ENCODE measurements at regions not wholly inside any gene's neighbourhood (a gene's known extent, or its start where the extent isn't known, plus 50 kb on each side); places are given as distances from the start of the nearest gene placed in this dataset.

- DNase-seq = no peak
Measured at GRCh38 chr1:29454616-29455380, 218.5 kb downstream of the PTPRU start.

- no peak for DNase-seq
Measured at GRCh38 chr1:29453502-29454240, 217.3 kb downstream of the PTPRU start.

- peak; percentile 7 for DNase-seq
Measured at GRCh38 chr1:29452463-29453230, 216.3 kb downstream of the PTPRU start.

- DNase-seq = no peak
Measured at GRCh38 chr1:29451368-29451892, 215.1 kb downstream of the PTPRU start.

- DNase-seq = no peak
Measured at GRCh38 chr1:29450591-29450990, 214.3 kb downstream of the PTPRU start.

- no peak for DNase-seq
Measured at GRCh38 chr1:29448456-29449235, 212.3 kb downstream of the PTPRU start.

GRCh38 chr1:29447368-29447767, 211.0 kb downstream of the PTPRU start:
- DNase-seq = no peak

GRCh38 chr1:29444782-29445729, 208.7 kb downstream of the PTPRU start:
- no peak for DNase-seq

GRCh38 chr1:29444081-29444715, 207.9 kb downstream of the PTPRU start:
- no peak for DNase-seq

- DNase-seq = no peak
Measured at GRCh38 chr1:29441916-29442668, 205.8 kb downstream of the PTPRU start.

- no peak for DNase-seq
Measured at GRCh38 chr1:29439615-29440014, 203.3 kb downstream of the PTPRU start.

- DNase-seq = no peak
Measured at GRCh38 chr1:29438991-29439390, 202.7 kb downstream of the PTPRU start.

GRCh38 chr1:29437946-29438345, 201.6 kb downstream of the PTPRU start:
- no peak for DNase-seq

- DNase-seq = no peak
Measured at GRCh38 chr1:29436181-29436785, 200.0 kb downstream of the PTPRU start.

GRCh38 chr1:29433830-29434229, 197.5 kb downstream of the PTPRU start:
- no peak for DNase-seq

- no peak for DNase-seq
Measured at GRCh38 chr1:29431138-29431537, 194.8 kb downstream of the PTPRU start.

GRCh38 chr1:29429656-29430055, 193.3 kb downstream of the PTPRU start:
- DNase-seq = no peak

- DNase-seq = no peak
Measured at GRCh38 chr1:29428997-29429396, 192.7 kb downstream of the PTPRU start.

- no peak for DNase-seq
Measured at GRCh38 chr1:29428280-29428615, 191.9 kb downstream of the PTPRU start.
